ENCODE measurements at regions not wholly inside any gene's neighbourhood (a gene's known extent, or its start where the extent isn't known, plus 50 kb on each side); places are given as distances from the start of the nearest gene placed in this dataset.

- no peak for DNase-seq (ENCODE audit: extremely low read depth in 1 of 2, low read depth in 1 of 2)
Measured at GRCh38 chr14:54088271-54088670, 131.6 kb upstream of the BMP4 start.

GRCh38 chr14:54090274-54090673 lies 133.6 kb upstream of the BMP4 start:
- no peak for DNase-seq (ENCODE audit: extremely low read depth in 1 of 2, low read depth in 1 of 2)

GRCh38 chr14:54094765-54095164 lies 138.1 kb upstream of the BMP4 start:
- no peak for DNase-seq (ENCODE audit: extremely low read depth in 1 of 2, low read depth in 1 of 2)

GRCh38 chr14:54098536-54098935 lies 141.9 kb upstream of the BMP4 start:
- DNase-seq (ENCODE audit: extremely low read depth in 1 of 2, low read depth in 1 of 2) = no peak

- no peak for DNase-seq (ENCODE audit: extremely low read depth in 1 of 2, low read depth in 1 of 2)
Measured at GRCh38 chr14:54102051-54102456, 145.4 kb upstream of the BMP4 start.

GRCh38 chr14:54102530-54102929 lies 145.9 kb upstream of the BMP4 start:
- no peak for DNase-seq (ENCODE audit: extremely low read depth in 1 of 2, low read depth in 1 of 2)

- no peak for DNase-seq (ENCODE audit: extremely low read depth in 1 of 2, low read depth in 1 of 2)
Measured at GRCh38 chr14:54104601-54105145, 148.0 kb upstream of the BMP4 start.

- DNase-seq (ENCODE audit: extremely low read depth in 1 of 2, low read depth in 1 of 2) = no peak
Measured at GRCh38 chr14:54105406-54105805, 148.8 kb upstream of the BMP4 start.

GRCh38 chr14:54105898-54106297 lies 149.3 kb upstream of the BMP4 start:
- no peak for DNase-seq (ENCODE audit: extremely low read depth in 1 of 2, low read depth in 1 of 2)

GRCh38 chr14:54106661-54107377 lies 150.2 kb upstream of the BMP4 start:
- no peak for DNase-seq (ENCODE audit: extremely low read depth in 1 of 2, low read depth in 1 of 2)

GRCh38 chr14:54108481-54109471 lies 152.2 kb upstream of the BMP4 start:
- DNase-seq (ENCODE audit: extremely low read depth in 1 of 2, low read depth in 1 of 2) = no peak

GRCh38 chr14:54109521-54110120 lies 153.0 kb upstream of the BMP4 start:
- DNase-seq (ENCODE audit: extremely low read depth in 1 of 2, low read depth in 1 of 2) = no peak

- no peak for DNase-seq (ENCODE audit: extremely low read depth in 1 of 2, low read depth in 1 of 2)
Measured at GRCh38 chr14:54114941-54115340, 158.3 kb upstream of the BMP4 start.

GRCh38 chr14:54116198-54116885 lies 159.7 kb upstream of the BMP4 start:
- DNase-seq (ENCODE audit: extremely low read depth in 1 of 2, low read depth in 1 of 2) = no peak

GRCh38 chr14:54116972-54117371 lies 160.3 kb upstream of the BMP4 start:
- DNase-seq (ENCODE audit: extremely low read depth in 1 of 2, low read depth in 1 of 2) = no peak

GRCh38 chr14:54117396-54117795 lies 160.8 kb upstream of the BMP4 start:
- DNase-seq (ENCODE audit: extremely low read depth in 1 of 2, low read depth in 1 of 2) = no peak

- DNase-seq (ENCODE audit: extremely low read depth in 1 of 2, low read depth in 1 of 2) = no peak
Measured at GRCh38 chr14:54117924-54118323, 161.3 kb upstream of the BMP4 start.

- DNase-seq (ENCODE audit: extremely low read depth in 1 of 2, low read depth in 1 of 2) = no peak
Measured at GRCh38 chr14:54120260-54120659, 163.6 kb upstream of the BMP4 start.

GRCh38 chr14:54121466-54122027 lies 164.9 kb upstream of the BMP4 start:
- DNase-seq (ENCODE audit: extremely low read depth in 1 of 2, low read depth in 1 of 2) = no peak

- no peak for DNase-seq (ENCODE audit: extremely low read depth in 1 of 2, low read depth in 1 of 2)
Measured at GRCh38 chr14:54123841-54124240, 167.2 kb upstream of the BMP4 start.
